Astrocyte of the cerebellum (primary cell): ENCODE measurements at regions not wholly inside any gene's neighbourhood (a gene's known extent, or its start where the extent isn't known, plus 50 kb on each side); places are given as distances from the start of the nearest gene placed in this dataset.

Source experiments
- DNase-seq: peaks from one replicate; pipeline ENCODE4 v3.0.0-alpha.2; 2011; ENCODE audit warnings: low read depth
- H3K4me3 ChIP-seq: 2 replicates; pipeline ENCODE4 v1.5.1; 2011; ENCODE audit warnings: mild to moderate bottlenecking, low read depth, low read length, moderate library complexity
- CTCF ChIP-seq: IDR thresholded peaks from 2 replicates; pipeline ENCODE4 v1.5.1; 2012; ENCODE audit warnings: low read length, low read depth, moderate library complexity, mild to moderate bottlenecking; ENCODE audit errors: missing control alignments
- in situ Hi-C: cut with HindIII; loops from 2 replicates; pipeline ENCODE4 v1.10.0; 2017; ENCODE audit warnings: low sequenced_read_pairs

DNA sequence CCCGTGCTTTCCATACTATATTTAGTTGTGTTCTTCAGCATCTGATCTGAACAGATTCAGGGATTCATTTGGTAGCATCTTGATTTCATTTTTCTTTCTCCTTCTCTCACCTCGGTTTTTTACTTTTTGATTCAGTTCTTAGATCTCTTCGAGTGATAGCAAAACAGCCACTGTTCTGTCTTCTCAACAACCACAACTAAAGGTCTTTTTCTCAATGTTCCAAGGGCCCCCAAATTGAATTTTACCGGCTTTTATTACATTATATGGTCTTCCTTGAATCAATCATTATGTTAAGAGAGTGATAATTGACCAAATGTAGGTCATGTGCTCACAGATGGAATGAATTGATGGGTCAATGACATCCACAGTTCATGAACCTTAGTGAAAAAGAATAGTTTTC is 164.5 kb upstream of the LMNTD1 start:
- in situ Hi-C loops = no loop called here
- TF ChIP-seq CTCF = no peak
- no peak for DNase-seq

GRCh38 chr12:25718081-25718731 is 165.1 kb upstream of the LMNTD1 start:
- no peak for TF ChIP-seq CTCF
- in situ Hi-C loops = no loop called here

More for the DNA sequence above, 164.5 kb upstream of the LMNTD1 start:
- H3K4me3 ChIP-seq = no peak overlapping the region

GRCh38 chr12:25719505-25719904 is 166.4 kb upstream of the LMNTD1 start:
- in situ Hi-C loops = no loop called here
- no peak for TF ChIP-seq CTCF
- no peak overlapping the region for H3K4me3 ChIP-seq
- no peak for DNase-seq

More at GRCh38 chr12:25718081-25718731, 165.1 kb upstream of the LMNTD1 start:
- no peak overlapping the region for H3K4me3 ChIP-seq
- no peak for DNase-seq

GRCh38 chr12:25723336-25723735 is 170.3 kb upstream of the LMNTD1 start:
- H3K4me3 ChIP-seq = no peak overlapping the region
- in situ Hi-C loops = no loop called here
- DNase-seq = peak; percentile 29
- no peak for TF ChIP-seq CTCF

DNA sequence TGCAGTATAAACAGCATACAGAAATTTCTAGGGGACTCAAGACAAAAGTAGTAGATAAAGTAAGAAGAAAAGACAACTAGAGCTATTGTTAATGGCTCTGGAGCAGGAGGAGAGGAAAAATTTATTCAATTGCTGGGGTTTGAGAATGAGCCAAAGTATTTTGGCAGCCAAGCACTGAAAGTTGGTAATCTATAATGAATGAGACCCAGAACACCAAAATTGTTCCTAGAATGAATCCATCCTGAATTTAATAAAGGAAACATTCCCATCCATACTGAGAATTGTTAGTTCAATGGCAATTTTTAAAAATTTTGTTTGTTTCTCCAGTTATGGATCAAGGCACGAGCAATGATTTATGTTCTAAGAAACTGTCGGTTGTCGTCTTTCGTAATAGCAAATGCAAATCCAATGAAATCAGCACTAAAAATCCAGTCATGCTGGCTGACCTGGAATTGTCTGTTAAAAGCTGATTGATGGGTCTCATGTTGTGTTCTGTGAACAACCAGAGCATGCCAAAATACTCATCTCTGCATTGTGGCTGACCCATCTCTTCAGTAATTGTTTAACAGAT is 170.9 kb upstream of the LMNTD1 start:
- in situ Hi-C loops = no loop called here
- peak; percentile 56 for DNase-seq
- no peak for TF ChIP-seq CTCF
- H3K4me3 ChIP-seq = no peak overlapping the region

DNA sequence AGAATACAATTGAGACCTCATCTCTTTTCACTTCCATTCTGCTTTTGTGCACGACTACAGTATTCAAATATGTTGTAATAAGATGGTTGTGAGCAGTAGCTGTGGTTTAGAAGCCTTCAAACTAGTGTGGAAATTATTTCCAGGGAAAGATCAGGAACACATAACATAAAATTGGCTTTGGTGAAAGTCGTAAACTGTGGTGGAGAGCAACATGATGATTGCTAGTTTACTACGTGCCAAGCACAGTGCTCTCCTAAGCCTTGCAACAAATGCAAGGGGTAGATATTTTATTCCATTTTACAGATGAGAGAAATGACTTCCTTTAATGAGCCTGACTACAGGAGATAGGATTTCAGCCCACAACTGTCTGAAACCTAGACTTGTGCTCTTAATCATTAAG is 172.4 kb upstream of the LMNTD1 start:
- in situ Hi-C loops = no loop called here
- H3K4me3 ChIP-seq = no peak overlapping the region
- DNase-seq = no peak
- TF ChIP-seq CTCF = no peak

DNA sequence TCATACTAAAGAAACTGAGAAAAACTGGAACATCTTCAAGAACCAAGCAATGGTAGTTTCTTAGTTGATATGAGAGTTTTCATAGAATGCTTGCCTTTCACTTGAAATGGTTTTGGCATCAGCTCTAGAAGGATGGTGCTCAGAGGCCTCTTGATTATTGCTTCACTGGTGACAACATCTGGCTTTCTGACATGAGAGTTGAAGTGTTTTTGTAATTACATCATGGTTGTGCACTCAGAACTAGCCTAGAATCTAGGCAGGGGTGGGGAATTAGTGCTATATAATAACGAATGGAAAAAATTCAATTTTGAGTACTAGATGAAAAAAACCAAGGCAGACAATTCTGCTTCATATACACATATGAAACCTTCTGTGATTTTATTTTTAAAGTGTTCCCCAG is 172.8 kb upstream of the LMNTD1 start:
- no peak for TF ChIP-seq CTCF
- no peak for DNase-seq
- in situ Hi-C loops = no loop called here
- H3K4me3 ChIP-seq = no peak overlapping the region
